Left ventricle myocardium inferior (tissue), 1 donor: ENCODE measurements at regions not wholly inside any gene's neighbourhood (a gene's known extent, or its start where the extent isn't known, plus 50 kb on each side); places are given as distances from the start of the nearest gene placed in this dataset.
"Not testable (repeated sequence)": the region's sequence is repeated elsewhere in the genome, so short reads cannot be mapped to it uniquely, and the experiment has no call there.

Experiments used
- DNase-seq: peaks from one replicate; pipeline ENCODE4 v3.0.0-alpha.2; 2020
- H3K27ac ChIP-seq: fragments of 200-600 bp; replicated peaks from 2 replicates; pipeline ENCODE4 v1.8.0; 2021
- H3K27me3 ChIP-seq: fragments of 200-600 bp; 2 replicates; pipeline ENCODE4 v1.8.0; 2021; ENCODE audit warnings: low read depth
- H3K36me3 ChIP-seq: fragments of 200-600 bp; 2 replicates; pipeline ENCODE4 v1.8.0; 2021
- H3K4me1 ChIP-seq: fragments of 200-600 bp; 2 replicates; pipeline ENCODE4 v1.8.0; 2021
- H3K4me3 ChIP-seq: fragments of 200-600 bp; 2 replicates; pipeline ENCODE4 v1.8.0; 2021; ENCODE audit warnings: mild to moderate bottlenecking, moderate library complexity
- H3K9me3 ChIP-seq: fragments of 200-600 bp; replicated peaks from 2 replicates; pipeline ENCODE4 v1.8.0; 2021
- intact Hi-C: fragments of 100-400 bp; cut with micrococcal nuclease; formaldehyde crosslinking; loops from one replicate; pipeline ENCODE4 v1.11.0; 2022
- TF ChIP-seq, protein P1 (sequence below): fragments of 200-600 bp; IDR thresholded peaks from 2 replicates; pipeline ENCODE4 v1.8.0; 2021; ENCODE audit warnings: antibody characterized with exemption, mild to moderate bottlenecking, borderline replicate concordance
- donor health status: DM: no; HTN: yes; CAD: no; lungs with severe emphysema.

GRCh38 chr13:44711706-44712105 is 135.6 kb upstream of the TSC22D1 start:
- no peak overlapping the region for H3K27ac ChIP-seq

GRCh38 chr13:44710576-44710975 is 134.4 kb upstream of the TSC22D1 start:
- H3K4me3 ChIP-seq = no peak overlapping the region
- TF ChIP-seq, protein P1, sequence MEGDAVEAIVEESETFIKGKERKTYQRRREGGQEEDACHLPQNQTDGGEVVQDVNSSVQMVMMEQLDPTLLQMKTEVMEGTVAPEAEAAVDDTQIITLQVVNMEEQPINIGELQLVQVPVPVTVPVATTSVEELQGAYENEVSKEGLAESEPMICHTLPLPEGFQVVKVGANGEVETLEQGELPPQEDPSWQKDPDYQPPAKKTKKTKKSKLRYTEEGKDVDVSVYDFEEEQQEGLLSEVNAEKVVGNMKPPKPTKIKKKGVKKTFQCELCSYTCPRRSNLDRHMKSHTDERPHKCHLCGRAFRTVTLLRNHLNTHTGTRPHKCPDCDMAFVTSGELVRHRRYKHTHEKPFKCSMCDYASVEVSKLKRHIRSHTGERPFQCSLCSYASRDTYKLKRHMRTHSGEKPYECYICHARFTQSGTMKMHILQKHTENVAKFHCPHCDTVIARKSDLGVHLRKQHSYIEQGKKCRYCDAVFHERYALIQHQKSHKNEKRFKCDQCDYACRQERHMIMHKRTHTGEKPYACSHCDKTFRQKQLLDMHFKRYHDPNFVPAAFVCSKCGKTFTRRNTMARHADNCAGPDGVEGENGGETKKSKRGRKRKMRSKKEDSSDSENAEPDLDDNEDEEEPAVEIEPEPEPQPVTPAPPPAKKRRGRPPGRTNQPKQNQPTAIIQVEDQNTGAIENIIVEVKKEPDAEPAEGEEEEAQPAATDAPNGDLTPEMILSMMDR = no peak
- DNase-seq = no peak
- peaks cover 17% of the 10 kb centered on the region for H3K4me1 ChIP-seq
- no peaks in the 10 kb centered on the region for H3K36me3 ChIP-seq
- H3K9me3 ChIP-seq = peaks cover 12% of the 10 kb centered on the region
- no peaks in the 10 kb centered on the region for H3K27me3 ChIP-seq
- intact Hi-C loops = no loop called here
- no peak overlapping the region for H3K27ac ChIP-seq

More at GRCh38 chr13:44711706-44712105, 135.6 kb upstream of the TSC22D1 start:
- H3K4me1 ChIP-seq = peaks cover 17% of the 10 kb centered on the region
- no peaks in the 10 kb centered on the region for H3K36me3 ChIP-seq
- no peak for DNase-seq
- no peak overlapping the region for H3K4me3 ChIP-seq
- TF ChIP-seq, protein P1 = no peak
- H3K9me3 ChIP-seq = peaks cover 12% of the 10 kb centered on the region
- intact Hi-C loops = no loop called here
- H3K27me3 ChIP-seq = no peaks in the 10 kb centered on the region

GRCh38 chr13:44704811-44705210 is 128.7 kb upstream of the TSC22D1 start:
- H3K4me3 ChIP-seq, H3K27me3 ChIP-seq, H3K27ac ChIP-seq, DNase-seq, H3K36me3 ChIP-seq, intact Hi-C loops, H3K4me1 ChIP-seq: not testable (repeated sequence)
- H3K9me3 ChIP-seq = peaks cover 12% of the 10 kb centered on the region

DNA sequence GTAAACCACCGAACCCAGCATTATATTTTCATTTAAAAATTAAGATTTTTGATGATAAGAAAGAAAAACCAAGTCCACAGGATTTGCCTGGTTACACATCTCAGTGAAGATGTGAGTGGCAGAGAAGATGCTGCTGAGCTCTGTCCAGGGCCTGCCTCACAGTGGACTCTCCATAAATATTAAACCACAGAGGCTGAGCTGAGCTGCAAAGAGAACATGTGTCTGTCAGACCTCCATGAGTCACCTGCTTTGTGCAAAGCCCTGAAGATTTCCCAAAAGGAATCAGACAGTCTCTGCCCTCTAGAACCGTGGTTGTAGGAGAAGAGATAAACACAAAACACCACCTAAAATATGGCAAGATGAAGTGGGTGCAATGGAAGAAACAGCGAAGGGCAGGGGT is 127.2 kb upstream of the TSC22D1 start:
- no peaks in the 10 kb centered on the region for H3K36me3 ChIP-seq
- no peaks in the 10 kb centered on the region for H3K4me1 ChIP-seq
- H3K27me3 ChIP-seq = no peaks in the 10 kb centered on the region
- intact Hi-C loops = no loop called here
- H3K27ac ChIP-seq = no peak overlapping the region
- DNase-seq = no peak
- TF ChIP-seq, protein P1 = no peak
- no peak overlapping the region for H3K4me3 ChIP-seq
- H3K9me3 ChIP-seq = peaks cover 12% of the 10 kb centered on the region

DNA sequence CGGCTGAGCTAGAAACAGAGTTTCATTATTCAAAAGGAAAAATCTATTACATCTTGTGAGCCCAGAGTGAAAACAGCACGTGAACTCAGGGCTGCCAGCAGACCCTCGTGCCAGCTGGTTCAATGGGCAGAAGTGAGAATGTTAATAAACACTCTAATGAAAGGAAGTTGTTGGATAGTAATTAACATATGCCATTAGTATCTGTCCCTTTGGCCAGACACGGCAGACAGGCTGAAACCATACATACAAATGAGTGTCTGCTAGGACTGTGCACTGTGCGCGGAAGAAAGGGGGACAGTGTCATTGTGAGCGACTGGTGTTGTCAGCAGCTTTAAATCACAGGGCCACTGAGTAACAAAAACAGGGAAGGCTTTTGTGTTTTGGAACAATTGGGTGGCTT is 121.9 kb upstream of the TSC22D1 start:
- intact Hi-C loops = no loop called here

GRCh38 chr13:44697058-44697457 is 120.9 kb upstream of the TSC22D1 start:
- Histone ChIP-seq H3K9me3 (no peaks in the 10 kb centered on the region), H3K4me1 (peaks cover 30% of the 10 kb centered on the region), H3K27me3 (no peaks in the 10 kb centered on the region), H3K36me3 (no peaks in the 10 kb centered on the region), H3K4me3 (no peak overlapping the region), H3K27ac (no peak overlapping the region)
- TF ChIP-seq, protein P1 = no peak
- DNase-seq = no peak
- intact Hi-C loops = no loop called here

More for the DNA sequence above, 121.9 kb upstream of the TSC22D1 start:
- no peaks in the 10 kb centered on the region for H3K36me3 ChIP-seq
- DNase-seq = no peak
- no peaks in the 10 kb centered on the region for H3K27me3 ChIP-seq
- TF ChIP-seq, protein P1 = no peak
- H3K4me3 ChIP-seq = no peak overlapping the region
- H3K27ac ChIP-seq = no peak overlapping the region
- no peaks in the 10 kb centered on the region for H3K9me3 ChIP-seq
- H3K4me1 ChIP-seq = peaks cover 20% of the 10 kb centered on the region
